ENCODE measurements at regions not wholly inside any gene's neighbourhood (a gene's known extent, or its start where the extent isn't known, plus 50 kb on each side); places are given as distances from the start of the nearest gene placed in this dataset.
"Not testable (repeated sequence)": the region's sequence is repeated elsewhere in the genome, so short reads cannot be mapped to it uniquely, and the experiment has no call there.

- DNase-seq: no peak
These were observed 104.3 kb upstream of the FRMD4B start for GRCh38 chr3:69490235-69490634.

DNA sequence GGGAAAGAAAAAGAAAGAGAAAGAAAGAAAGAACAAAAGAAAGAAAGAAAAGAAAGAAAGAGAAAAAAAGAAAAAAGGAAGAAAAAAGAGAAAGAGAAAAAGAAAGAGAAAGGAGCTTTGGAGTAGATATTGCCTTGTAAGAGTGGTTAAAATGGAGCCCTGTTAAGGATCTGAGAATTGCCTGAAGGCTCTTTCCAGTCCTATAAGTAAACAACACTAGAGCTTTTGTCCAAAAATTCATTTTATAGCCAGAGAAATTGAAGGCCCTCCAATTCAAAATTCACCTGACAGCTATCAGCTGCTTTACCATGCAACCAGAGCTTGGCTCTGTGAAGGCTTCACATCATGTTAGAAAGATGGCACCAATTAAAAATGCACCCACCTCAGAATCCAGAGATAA lies 102.1 kb upstream of the FRMD4B start:
- DNase-seq: no peak

GRCh38 chr3:69485489-69485888 lies 99.6 kb upstream of the FRMD4B start:
- DNase-seq: no peak

GRCh38 chr3:69484507-69485393 lies 98.9 kb upstream of the FRMD4B start:
- DNase-seq: no peak

DNA sequence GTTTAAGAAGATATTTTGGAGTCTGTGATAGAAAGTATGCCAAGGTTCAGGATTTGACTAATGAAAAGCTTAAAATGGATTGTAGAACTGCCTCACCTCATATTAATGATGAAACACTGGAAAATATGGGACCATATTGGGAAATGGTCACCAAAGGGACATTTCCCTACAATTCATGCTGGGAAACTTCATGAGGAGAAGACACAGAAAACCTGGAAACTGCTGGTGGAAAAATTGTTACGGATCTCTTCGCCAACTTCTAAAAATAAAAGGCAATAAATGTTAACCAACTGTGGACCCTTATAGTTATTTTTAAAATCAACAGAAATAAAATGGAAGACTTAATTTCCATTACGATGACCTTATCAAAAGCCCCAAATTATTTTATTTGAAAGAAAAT lies 97.6 kb upstream of the FRMD4B start:
- no peak for DNase-seq

GRCh38 chr3:69480986-69481385 lies 95.1 kb upstream of the FRMD4B start:
- DNase-seq: not testable (repeated sequence)

- no peak for DNase-seq
These were observed 88.3 kb upstream of the FRMD4B start for GRCh38 chr3:69474186-69474585.

GRCh38 chr3:69472093-69472492 lies 86.2 kb upstream of the FRMD4B start:
- DNase-seq: no peak

DNA sequence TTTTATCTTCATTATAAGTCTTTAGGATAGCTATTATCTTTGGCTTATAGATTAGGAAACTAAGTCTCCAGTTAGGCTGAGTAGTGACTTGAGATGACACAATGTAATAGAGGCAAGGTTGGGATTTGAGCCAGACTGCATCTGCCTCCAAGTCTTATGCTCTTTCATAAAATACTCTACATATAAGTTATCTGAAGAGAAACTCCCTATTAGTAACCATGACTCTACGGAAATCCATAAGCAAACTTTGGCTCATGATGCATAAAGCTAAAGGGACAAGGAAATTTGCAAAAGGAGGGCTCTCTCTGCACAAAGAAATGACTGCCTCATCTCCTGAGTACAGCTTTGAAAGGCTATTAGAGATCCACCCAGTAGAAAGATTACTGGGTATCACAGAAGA lies 77.6 kb upstream of the FRMD4B start:
- no peak for DNase-seq

- DNase-seq: no peak
These were observed 76.9 kb upstream of the FRMD4B start for GRCh38 chr3:69462826-69463100.

DNA sequence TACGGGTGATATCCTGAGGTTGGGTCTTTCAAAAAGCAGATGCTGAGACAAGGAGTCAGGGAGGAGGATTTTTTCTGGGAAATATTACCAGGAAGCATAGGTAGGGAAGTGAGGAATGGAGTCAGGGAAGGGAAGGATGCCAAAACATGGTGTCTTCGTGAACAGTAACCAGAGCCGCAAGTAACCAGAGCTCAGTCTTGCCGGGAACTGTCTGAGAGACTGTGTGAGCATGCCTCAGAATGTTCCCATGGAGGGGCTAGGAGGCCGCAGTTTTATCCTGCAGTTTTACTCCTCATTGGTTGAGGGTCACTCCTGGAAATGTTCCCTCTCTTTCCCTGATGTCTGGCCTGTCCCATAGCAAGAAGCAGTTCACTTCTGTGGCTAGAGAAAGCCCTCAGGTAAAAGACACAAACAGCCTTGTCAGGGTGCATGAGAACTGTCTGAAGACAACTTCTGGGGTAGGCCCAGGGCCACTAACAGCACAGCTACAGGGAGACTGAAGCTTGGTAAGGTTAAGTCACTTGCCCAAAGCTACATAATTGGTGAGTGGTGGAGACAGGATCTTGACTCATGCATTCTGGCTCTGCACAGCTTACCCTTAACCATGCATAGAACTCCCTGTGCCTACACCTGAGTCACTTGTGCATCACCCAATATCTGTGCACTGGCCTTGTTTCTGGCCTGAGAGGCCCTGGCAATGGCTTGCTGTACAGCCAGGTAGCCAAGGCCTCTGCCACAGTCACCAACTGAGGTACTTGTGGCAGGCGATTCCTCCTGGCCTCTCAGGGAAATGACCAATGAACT lies 76.3 kb upstream of the FRMD4B start:
- no peak for DNase-seq

- peak in 4 of 51 donors; percentile 2 to 23 (median 20) for DNase-seq
These were observed 74.1 kb upstream of the FRMD4B start for GRCh38 chr3:69460034-69460433.

DNA sequence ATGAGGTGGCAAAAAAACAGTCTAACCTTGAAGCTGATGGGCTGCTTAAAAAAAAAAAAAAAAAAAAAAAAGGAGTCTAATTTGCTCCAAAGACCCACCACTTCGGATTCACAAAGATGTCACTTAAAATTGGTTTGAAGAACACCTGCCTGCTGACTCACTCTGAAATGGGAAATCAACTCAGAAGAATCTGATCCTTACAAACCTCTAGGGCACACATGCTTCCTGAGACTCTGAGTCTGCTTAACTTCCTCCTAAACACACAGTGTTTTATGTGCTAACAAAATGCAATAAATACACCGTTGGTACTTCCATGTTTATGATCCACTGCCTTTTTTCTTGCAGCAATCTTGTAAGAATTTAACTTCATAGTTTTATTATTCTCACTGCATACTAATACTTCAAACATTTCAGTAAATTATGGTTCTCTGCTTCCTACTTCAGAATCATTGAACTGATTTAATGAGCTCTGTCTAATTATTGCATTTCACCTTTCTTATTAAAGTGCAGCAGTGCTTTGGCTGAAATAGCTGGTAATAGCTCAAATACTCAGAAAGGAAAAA lies 73.0 kb upstream of the FRMD4B start:
- no peak for DNase-seq

- DNase-seq: no peak
These were observed 70.7 kb upstream of the FRMD4B start for GRCh38 chr3:69456631-69457030.

DNA sequence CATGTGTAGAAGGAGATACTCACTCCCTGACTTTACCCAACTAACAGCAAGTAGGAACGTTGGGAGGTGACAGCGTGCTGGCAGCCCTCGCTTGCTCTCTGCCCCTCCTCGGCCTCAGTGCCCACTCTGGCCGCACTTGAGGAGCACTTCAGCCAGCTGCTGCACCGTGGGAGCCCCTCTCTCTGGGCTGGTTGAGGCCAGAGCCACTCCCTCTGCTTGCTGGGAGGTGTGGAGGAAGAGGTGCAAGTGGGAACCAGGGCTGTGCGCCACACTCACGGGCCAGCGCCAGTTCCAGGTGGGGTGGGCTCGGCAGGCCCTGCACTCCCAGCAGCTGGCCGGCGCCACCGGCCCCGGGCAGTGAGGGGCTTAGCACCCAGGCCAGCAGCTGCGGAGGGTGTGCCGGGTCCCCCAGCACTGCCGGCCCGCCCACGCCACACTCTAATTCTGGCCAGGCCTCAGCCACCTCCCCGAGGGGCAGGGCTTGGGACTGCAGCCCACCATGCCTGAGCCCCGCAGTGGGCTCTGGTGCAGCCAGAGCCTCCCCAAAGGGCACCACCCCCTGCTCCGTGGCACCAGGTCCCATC lies 68.4 kb upstream of the FRMD4B start:
- DNase-seq: no peak

GRCh38 chr3:69452295-69452694 lies 66.4 kb upstream of the FRMD4B start:
- DNase-seq: no peak

DNA sequence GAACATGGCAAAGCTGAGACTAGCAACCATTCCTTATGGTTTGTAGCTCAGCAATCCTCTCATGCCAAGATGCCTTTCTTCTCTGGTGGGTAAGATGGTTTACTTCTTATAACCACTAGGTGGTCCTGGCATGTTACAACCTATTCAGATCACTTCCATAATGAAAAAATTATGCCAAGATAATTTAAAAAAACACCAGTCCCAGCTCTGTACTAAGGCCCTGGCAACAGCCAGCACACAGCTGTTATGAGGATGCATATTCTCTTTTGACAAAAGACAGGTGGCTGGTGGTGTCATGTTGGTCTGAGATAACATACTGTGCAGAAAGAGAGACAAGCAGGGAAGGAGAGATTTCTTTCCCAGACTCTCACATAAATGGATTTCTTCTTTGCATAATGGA lies 65.7 kb upstream of the FRMD4B start:
- DNase-seq: no peak

- no peak for DNase-seq
These were observed 63.0 kb upstream of the FRMD4B start for GRCh38 chr3:69448877-69449276.

- DNase-seq: peak in 1 of 51 donors; percentile 11
These were observed 60.6 kb upstream of the FRMD4B start for GRCh38 chr3:69446402-69447072.

DNA sequence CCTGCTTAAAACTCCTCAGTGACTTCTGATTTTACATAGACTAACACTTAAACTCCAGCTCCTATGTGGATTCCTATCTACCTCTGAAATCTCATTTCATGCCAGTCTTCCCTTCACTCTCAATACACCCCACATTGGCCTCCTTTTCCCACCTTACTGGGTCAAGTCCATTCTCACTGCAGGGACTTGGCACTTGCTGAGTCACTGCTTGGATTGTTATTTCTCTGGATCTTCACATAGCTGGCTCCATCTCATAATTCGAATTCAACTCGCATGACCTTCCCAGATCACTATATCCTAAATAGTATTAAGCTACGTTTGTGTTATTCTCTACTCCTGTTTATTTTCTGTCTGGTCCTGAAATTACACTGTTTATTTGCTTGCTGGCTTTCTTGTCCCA lies 59.6 kb upstream of the FRMD4B start:
- no peak for DNase-seq

GRCh38 chr3:69445024-69445423 lies 59.1 kb upstream of the FRMD4B start:
- peak in 1 of 51 donors; percentile 29 for DNase-seq

DNA sequence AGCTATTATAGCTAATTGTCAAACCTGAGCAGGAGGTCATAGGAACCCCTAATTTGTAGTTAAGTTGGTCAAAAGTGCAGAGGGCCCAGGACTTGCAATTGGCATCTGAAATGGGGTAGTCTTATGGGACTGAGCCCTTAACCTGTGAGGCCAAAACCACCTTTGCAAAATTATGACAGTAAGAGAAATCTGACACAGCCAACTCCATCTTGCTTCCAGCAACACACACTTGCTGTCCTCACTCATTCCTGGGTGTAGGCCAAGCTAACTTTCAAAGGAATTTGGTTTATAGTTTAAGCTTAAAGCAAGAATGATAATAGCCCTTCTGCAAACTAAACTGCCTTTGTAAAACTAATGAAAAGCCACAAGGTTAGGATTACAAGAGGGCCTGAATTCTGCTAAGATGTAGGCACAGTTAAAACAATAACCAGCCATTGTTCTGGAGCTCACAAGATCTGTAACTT lies 57.6 kb upstream of the FRMD4B start:
- no peak for DNase-seq
